ENCODE measurements at regions not wholly inside any gene's neighbourhood (a gene's known extent, or its start where the extent isn't known, plus 50 kb on each side); places are given as distances from the start of the nearest gene placed in this dataset.

DNA sequence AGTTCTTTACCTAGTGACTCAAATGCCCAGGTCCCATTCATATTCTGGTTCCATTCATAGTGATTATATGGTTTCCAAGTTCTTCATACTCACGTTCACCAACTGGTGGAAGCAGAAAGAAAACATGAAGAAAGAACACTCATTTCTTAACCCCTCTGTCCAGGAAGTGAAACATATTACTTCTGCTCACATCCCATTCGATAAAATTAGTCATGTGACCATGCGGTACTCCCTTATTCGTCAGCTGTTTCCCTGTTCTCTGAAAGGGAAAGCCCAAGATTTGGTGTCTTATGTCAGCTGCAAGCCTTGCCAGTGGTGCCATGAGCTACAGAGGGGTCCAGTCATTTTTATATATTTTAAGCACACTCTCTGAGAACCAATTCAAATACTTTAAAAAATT lies 387.0 kb upstream of the DMAC1 start:
- TF ChIP-seq YY1 (IDR thresholded peaks at IDR 0.05; ENCODE audit: insufficient read depth, insufficient read length) (no peak), SUZ12 (IDR thresholded peaks at IDR 0.05; ENCODE audit: extremely low read depth, insufficient read depth, insufficient read length) (no peak)
